GM19240 (cell line): ENCODE measurements at regions not wholly inside any gene's neighbourhood (a gene's known extent, or its start where the extent isn't known, plus 50 kb on each side); places are given as distances from the start of the nearest gene placed in this dataset.
"Not testable (repeated sequence)": the region's sequence is repeated elsewhere in the genome, so short reads cannot be mapped to it uniquely, and the experiment has no call there.

Source experiments
- DNase-seq: peaks from one replicate; pipeline ENCODE4 v3.0.0; 2011; ENCODE audit warnings: low spot score; ENCODE audit not compliant: insufficient read length

GRCh38 chr18:47413327-47413726, 161.9 kb upstream of the SKOR2 start:
- DNase-seq: no peak

- DNase-seq: no peak
These were observed 161.5 kb upstream of the SKOR2 start for GRCh38 chr18:47412924-47413323.

- no peak for DNase-seq
These were observed 159.7 kb upstream of the SKOR2 start for GRCh38 chr18:47411159-47411558.

- DNase-seq: no peak
These were observed 158.7 kb upstream of the SKOR2 start for GRCh38 chr18:47410139-47410538.

- no peak for DNase-seq
These were observed 158.1 kb upstream of the SKOR2 start for GRCh38 chr18:47409519-47409918.

GRCh38 chr18:47407736-47408135, 156.3 kb upstream of the SKOR2 start:
- no peak for DNase-seq

GRCh38 chr18:47404845-47405244, 153.4 kb upstream of the SKOR2 start:
- no peak for DNase-seq

- no peak for DNase-seq
These were observed 152.5 kb upstream of the SKOR2 start for GRCh38 chr18:47403949-47404348.

- no peak for DNase-seq
These were observed 151.9 kb upstream of the SKOR2 start for GRCh38 chr18:47403317-47403716.

- no peak for DNase-seq
These were observed 148.0 kb upstream of the SKOR2 start for GRCh38 chr18:47399475-47399874.

- no peak for DNase-seq
These were observed 146.3 kb upstream of the SKOR2 start for GRCh38 chr18:47397671-47398319.

- no peak for DNase-seq
These were observed 140.2 kb upstream of the SKOR2 start for GRCh38 chr18:47391665-47392064.

GRCh38 chr18:47390410-47391024, 139.1 kb upstream of the SKOR2 start:
- no peak for DNase-seq

GRCh38 chr18:47389210-47389609, 137.8 kb upstream of the SKOR2 start:
- DNase-seq: no peak

- DNase-seq: no peak
These were observed 136.4 kb upstream of the SKOR2 start for GRCh38 chr18:47387864-47388263.

- no peak for DNase-seq
These were observed 132.3 kb upstream of the SKOR2 start for GRCh38 chr18:47383729-47384128.

GRCh38 chr18:47381975-47382570, 130.6 kb upstream of the SKOR2 start:
- no peak for DNase-seq

- DNase-seq: no peak
These were observed 128.7 kb upstream of the SKOR2 start for GRCh38 chr18:47380153-47380552.

- DNase-seq: no peak
These were observed 122.0 kb upstream of the SKOR2 start for GRCh38 chr18:47373465-47373864.

GRCh38 chr18:47370052-47370451, 118.6 kb upstream of the SKOR2 start:
- no peak for DNase-seq

- not testable (repeated sequence) for DNase-seq
These were observed 102.6 kb upstream of the SKOR2 start for GRCh38 chr18:47354061-47354460.

GRCh38 chr18:47346016-47346415, 94.6 kb upstream of the SKOR2 start:
- no peak for DNase-seq

GRCh38 chr18:47345291-47345690, 93.8 kb upstream of the SKOR2 start:
- no peak for DNase-seq
